ENCODE measurements at regions not wholly inside any gene's neighbourhood (a gene's known extent, or its start where the extent isn't known, plus 50 kb on each side); places are given as distances from the start of the nearest gene placed in this dataset.

DNA sequence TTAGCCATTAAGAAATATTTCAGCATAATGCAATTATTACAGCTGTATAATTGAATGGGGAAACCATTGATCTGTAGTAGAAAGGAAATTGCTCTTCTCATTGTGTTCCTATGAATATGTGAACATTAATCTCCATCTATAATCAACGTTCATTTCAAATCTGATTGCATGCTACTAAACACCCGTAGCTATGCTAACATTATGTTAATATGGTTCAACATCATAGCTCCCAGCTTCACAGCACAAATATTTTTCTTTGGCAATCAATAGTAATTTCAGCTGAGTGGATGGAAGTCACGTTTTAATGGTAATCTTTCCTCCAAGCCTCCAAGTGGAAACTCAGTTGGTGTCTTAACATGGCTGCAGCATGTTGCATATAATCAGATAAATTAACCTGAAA, 454.4 kb downstream of the MAFB start:
- H3K4me3 ChIP-seq (ENCODE audit: low read depth in 1 of 2, low read length in 1 of 2): no peak overlapping the region
- no peak overlapping the region for H3K27ac ChIP-seq
- no peaks in the 10 kb centered on the region for H3K36me3 ChIP-seq
- H3K9me3 ChIP-seq: no peaks in the 10 kb centered on the region
- TF ChIP-seq CTCF (IDR thresholded peaks at IDR 0.05): no peak
- peaks cover 16% of the 10 kb centered on the region for H3K27me3 ChIP-seq
- H3K4me1 ChIP-seq (ENCODE audit: control insufficient read depth in 1 of 2, insufficient read depth in 1 of 2, low read depth in 1 of 2, low read length in 1 of 2): no peaks in the 10 kb centered on the region

DNA sequence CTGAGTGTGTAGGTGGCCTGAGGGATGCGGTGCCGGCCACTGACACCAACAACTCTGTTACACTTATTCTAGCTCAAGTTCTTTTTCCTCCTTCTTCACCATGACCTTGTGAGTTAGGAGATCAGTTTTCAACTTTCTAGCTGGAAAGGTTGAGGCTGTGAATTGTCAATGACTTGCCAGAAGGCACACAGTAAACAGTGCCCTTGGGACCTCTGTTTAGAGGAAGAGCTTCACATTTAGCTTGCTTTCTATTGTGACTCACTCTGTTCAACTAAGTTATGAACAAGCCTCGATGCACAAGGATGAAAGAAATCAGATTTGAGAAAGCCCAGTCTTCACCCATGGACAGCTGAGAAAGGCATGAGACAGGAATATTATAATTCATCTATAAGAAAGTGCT, 455.6 kb downstream of the MAFB start:
- Histone ChIP-seq H3K9me3 (no peaks in the 10 kb centered on the region), H3K36me3 (no peaks in the 10 kb centered on the region)
- no peak for TF ChIP-seq CTCF (IDR thresholded peaks at IDR 0.05)

DNA sequence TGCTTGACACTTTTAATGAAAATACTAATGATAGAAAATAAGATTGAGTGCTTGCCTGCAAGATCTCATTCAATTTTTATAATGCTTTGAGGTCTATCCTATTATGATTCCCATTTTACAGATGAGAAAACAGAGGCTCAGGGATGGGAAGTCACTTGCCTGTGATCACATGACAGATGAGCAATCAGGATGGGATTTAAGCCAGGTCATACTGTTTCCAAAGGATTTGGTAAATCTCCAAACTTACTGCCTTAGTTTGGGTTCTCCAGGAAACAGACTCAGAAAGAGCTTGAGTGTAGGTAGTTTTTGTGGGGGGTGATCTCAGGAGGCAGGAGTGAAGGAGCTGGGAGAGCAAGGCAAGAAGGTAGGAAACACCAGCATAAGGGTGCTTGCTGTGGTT, 456.3 kb downstream of the MAFB start:
- Histone ChIP-seq H3K4me3 (ENCODE audit: low read depth in 1 of 2, low read length in 1 of 2) (no peak overlapping the region), H3K27me3 (peaks cover 7% of the 10 kb centered on the region), H3K9me3 (no peaks in the 10 kb centered on the region), H3K4me1 (ENCODE audit: control insufficient read depth in 1 of 2, insufficient read depth in 1 of 2, low read depth in 1 of 2, low read length in 1 of 2) (no peaks in the 10 kb centered on the region), H3K36me3 (no peaks in the 10 kb centered on the region), H3K27ac (no peak overlapping the region)
- no peak for TF ChIP-seq CTCF (IDR thresholded peaks at IDR 0.05)

More for the DNA sequence above, 455.6 kb downstream of the MAFB start:
- Histone ChIP-seq H3K27me3 (peaks cover 10% of the 10 kb centered on the region), H3K4me3 (ENCODE audit: low read depth in 1 of 2, low read length in 1 of 2) (no peak overlapping the region), H3K4me1 (ENCODE audit: control insufficient read depth in 1 of 2, insufficient read depth in 1 of 2, low read depth in 1 of 2, low read length in 1 of 2) (no peaks in the 10 kb centered on the region), H3K27ac (no peak overlapping the region)

DNA sequence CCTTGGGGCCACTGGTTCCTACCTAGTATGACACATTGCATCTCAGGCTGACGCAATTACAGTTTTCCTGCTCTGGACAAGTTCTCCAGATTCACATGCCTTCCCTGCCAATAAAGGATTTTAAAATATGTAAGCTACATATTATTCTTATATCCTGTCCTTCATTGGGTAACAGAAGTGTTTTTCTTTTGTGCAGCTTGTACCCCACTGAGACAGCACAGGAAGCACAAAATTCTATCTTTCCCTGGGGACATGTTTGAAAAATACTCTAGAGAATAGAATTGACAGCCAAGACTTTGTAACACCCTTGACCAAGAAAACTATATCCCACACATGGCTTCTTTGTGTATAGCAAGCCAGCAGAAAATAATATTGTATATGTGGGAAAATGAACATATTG, 456.8 kb downstream of the MAFB start:
- Histone ChIP-seq H3K4me3 (ENCODE audit: low read depth in 1 of 2, low read length in 1 of 2) (no peak overlapping the region), H3K36me3 (no peaks in the 10 kb centered on the region), H3K27ac (no peak overlapping the region), H3K4me1 (ENCODE audit: control insufficient read depth in 1 of 2, insufficient read depth in 1 of 2, low read depth in 1 of 2, low read length in 1 of 2) (no peaks in the 10 kb centered on the region), H3K27me3 (peaks cover 7% of the 10 kb centered on the region), H3K9me3 (no peaks in the 10 kb centered on the region)
- TF ChIP-seq CTCF (IDR thresholded peaks at IDR 0.05): no peak

DNA sequence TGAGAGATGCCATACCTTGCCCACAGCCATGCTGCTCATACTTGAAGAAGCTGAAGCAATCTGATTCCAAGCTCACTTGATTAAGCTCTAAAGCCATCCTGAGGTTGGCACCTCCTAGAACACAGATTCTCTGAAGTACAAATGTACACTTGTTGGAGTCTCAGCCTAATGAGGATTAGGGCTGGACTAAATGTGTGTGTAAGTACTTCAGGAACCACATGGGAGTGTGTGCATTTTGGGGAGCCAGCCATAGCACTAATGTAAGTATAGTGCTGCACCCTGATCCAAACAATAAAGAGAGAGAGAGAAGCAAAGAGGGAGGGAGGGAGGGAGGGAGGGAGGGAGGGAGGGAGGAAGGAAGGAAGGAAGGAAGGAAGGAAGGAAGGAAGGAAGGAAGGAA, 458.6 kb downstream of the MAFB start:
- Histone ChIP-seq H3K27me3 (peaks cover 2% of the 10 kb centered on the region), H3K36me3 (no peaks in the 10 kb centered on the region), H3K27ac (no peak overlapping the region), H3K4me1 (ENCODE audit: control insufficient read depth in 1 of 2, insufficient read depth in 1 of 2, low read depth in 1 of 2, low read length in 1 of 2) (no peaks in the 10 kb centered on the region), H3K9me3 (no peaks in the 10 kb centered on the region), H3K4me3 (ENCODE audit: low read depth in 1 of 2, low read length in 1 of 2) (no peak overlapping the region)
- no peak for TF ChIP-seq CTCF (IDR thresholded peaks at IDR 0.05)

DNA sequence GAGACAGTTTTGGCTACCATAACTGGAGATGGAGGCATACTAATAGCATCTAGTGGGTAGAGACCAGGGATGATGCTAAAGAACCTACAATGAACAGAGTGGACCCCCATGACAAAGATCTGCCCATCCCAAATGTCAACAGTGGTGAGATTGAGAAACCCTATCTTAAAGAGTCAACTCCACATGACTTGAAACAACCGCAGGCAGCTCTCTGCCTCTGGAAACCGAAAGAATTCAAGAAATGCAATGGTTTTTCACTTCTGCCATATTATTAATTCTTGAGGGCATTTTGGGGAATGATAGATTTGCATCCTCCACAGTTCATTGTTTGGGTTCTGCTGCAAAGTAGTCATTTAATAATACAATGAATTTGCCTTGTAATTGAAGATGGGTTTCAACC, 463.4 kb downstream of the MAFB start:
- no peak overlapping the region for H3K27ac ChIP-seq
- H3K4me3 ChIP-seq (ENCODE audit: low read depth in 1 of 2, low read length in 1 of 2): no peak overlapping the region
- H3K36me3 ChIP-seq: no peaks in the 10 kb centered on the region
- no peaks in the 10 kb centered on the region for H3K9me3 ChIP-seq
- TF ChIP-seq CTCF (IDR thresholded peaks at IDR 0.05): no peak
- H3K4me1 ChIP-seq (ENCODE audit: control insufficient read depth in 1 of 2, insufficient read depth in 1 of 2, low read depth in 1 of 2, low read length in 1 of 2): no peaks in the 10 kb centered on the region
- H3K27me3 ChIP-seq: peaks cover 4% of the 10 kb centered on the region

All from neutrophil (primary cell).